ENCODE measurements at regions not wholly inside any gene's neighbourhood (a gene's known extent, or its start where the extent isn't known, plus 50 kb on each side); places are given as distances from the start of the nearest gene placed in this dataset.

GRCh38 chr18:28350821-28351220 lies 173.9 kb upstream of the CDH2 start:
- CTCF ChIA-PET = no interaction called here
- Mint-ChIP-seq H3K27me3 (ENCODE audit: insufficient read depth, unreplicated experiment) (no peaks in the 10 kb centered on the region), H3K9me3 (ENCODE audit: unreplicated experiment) (no peaks in the 10 kb centered on the region), H3K4me3 (ENCODE audit: unreplicated experiment) (no peak overlapping the region), H3K4me1 (ENCODE audit: insufficient read depth, unreplicated experiment) (no peaks in the 10 kb centered on the region), H3K36me3 (ENCODE audit: insufficient read depth, unreplicated experiment) (no peaks in the 10 kb centered on the region), H3K27ac (ENCODE audit: low read depth, unreplicated experiment) (no peak overlapping the region)
- no TSS peak for BruUV-seq (replicated peaks)
- POLR2A ChIA-PET = no interaction called here
- intact Hi-C loops (cut with micrococcal nuclease) = no loop called here
- no peak for DNase-seq (ENCODE audit: unreplicated experiment)
- TF ChIP-seq CTCF (IDR thresholded peaks at IDR 0.05; ENCODE audit: unreplicated experiment) = no peak

- ChIA-PET CTCF (interaction anchor here (0.7 kb wide), 1 partner anchor 114 kb away, joined by 3 read pairs; no protein-coding TSS in a partner anchor), POLR2A (no interaction called here)
- BruUV-seq (replicated peaks) = no TSS peak
- Mint-ChIP-seq H3K9me3 (ENCODE audit: unreplicated experiment) (no peaks in the 10 kb centered on the region), H3K4me1 (ENCODE audit: insufficient read depth, unreplicated experiment) (no peaks in the 10 kb centered on the region), H3K27ac (ENCODE audit: low read depth, unreplicated experiment) (no peak overlapping the region), H3K36me3 (ENCODE audit: insufficient read depth, unreplicated experiment) (no peaks in the 10 kb centered on the region), H3K27me3 (ENCODE audit: insufficient read depth, unreplicated experiment) (no peaks in the 10 kb centered on the region), H3K4me3 (ENCODE audit: unreplicated experiment) (no peak overlapping the region)
- DNase-seq (ENCODE audit: unreplicated experiment) = no peak
- TF ChIP-seq CTCF (IDR thresholded peaks at IDR 0.05; ENCODE audit: unreplicated experiment) = no peak
- intact Hi-C loops (cut with micrococcal nuclease) = no loop called here
Observed at GRCh38 chr18:28342231-28342630, 165.3 kb upstream of the CDH2 start.

GRCh38 chr18:28338316-28338715 lies 161.4 kb upstream of the CDH2 start:
- Mint-ChIP-seq H3K36me3 (ENCODE audit: insufficient read depth, unreplicated experiment) (no peaks in the 10 kb centered on the region), H3K4me1 (ENCODE audit: insufficient read depth, unreplicated experiment) (no peaks in the 10 kb centered on the region), H3K9me3 (ENCODE audit: unreplicated experiment) (no peaks in the 10 kb centered on the region), H3K27ac (ENCODE audit: low read depth, unreplicated experiment) (no peak overlapping the region), H3K4me3 (ENCODE audit: unreplicated experiment) (no peak overlapping the region), H3K27me3 (ENCODE audit: insufficient read depth, unreplicated experiment) (no peaks in the 10 kb centered on the region)
- no TSS peak for BruUV-seq (replicated peaks)
- intact Hi-C loops (cut with micrococcal nuclease) = no loop called here
- CTCF ChIA-PET = interaction anchor here (0.7 kb wide), 1 partner anchor 659 kb away, joined by 3 read pairs; no protein-coding TSS in a partner anchor
- DNase-seq (ENCODE audit: unreplicated experiment) = no peak
- no peak for TF ChIP-seq CTCF (IDR thresholded peaks at IDR 0.05; ENCODE audit: unreplicated experiment)
- POLR2A ChIA-PET = no interaction called here

GRCh38 chr18:28334516-28334915 lies 157.6 kb upstream of the CDH2 start:
- H3K4me3 Mint-ChIP-seq (ENCODE audit: unreplicated experiment) = no peak overlapping the region
- CTCF ChIA-PET = no interaction called here

More at GRCh38 chr18:28334516-28334915, 157.6 kb upstream of the CDH2 start:
- Mint-ChIP-seq H3K9me3 (ENCODE audit: unreplicated experiment) (no peaks in the 10 kb centered on the region), H3K4me1 (ENCODE audit: insufficient read depth, unreplicated experiment) (no peaks in the 10 kb centered on the region), H3K27ac (ENCODE audit: low read depth, unreplicated experiment) (no peak overlapping the region), H3K27me3 (ENCODE audit: insufficient read depth, unreplicated experiment) (no peaks in the 10 kb centered on the region), H3K36me3 (ENCODE audit: insufficient read depth, unreplicated experiment) (no peaks in the 10 kb centered on the region)
- POLR2A ChIA-PET = no interaction called here
- TF ChIP-seq CTCF (IDR thresholded peaks at IDR 0.05; ENCODE audit: unreplicated experiment) = no peak
- no peak for DNase-seq (ENCODE audit: unreplicated experiment)
- BruUV-seq (replicated peaks) = no TSS peak
- intact Hi-C loops (cut with micrococcal nuclease) = no loop called here

Measured in MCF 10A (cell line).